NCI-H1930 (cell line): ENCODE measurements at regions not wholly inside any gene's neighbourhood (a gene's known extent, or its start where the extent isn't known, plus 50 kb on each side); places are given as distances from the start of the nearest gene placed in this dataset.
A peak's percentile ranks its signal among the peaks of the same experiment; 100 is the strongest.

Experiments
- DNase-seq, 2 experiments: peaks; one replicate each; lab custom pipeline; 2025; lab: John Stamatoyannopoulos, UW

DNA sequence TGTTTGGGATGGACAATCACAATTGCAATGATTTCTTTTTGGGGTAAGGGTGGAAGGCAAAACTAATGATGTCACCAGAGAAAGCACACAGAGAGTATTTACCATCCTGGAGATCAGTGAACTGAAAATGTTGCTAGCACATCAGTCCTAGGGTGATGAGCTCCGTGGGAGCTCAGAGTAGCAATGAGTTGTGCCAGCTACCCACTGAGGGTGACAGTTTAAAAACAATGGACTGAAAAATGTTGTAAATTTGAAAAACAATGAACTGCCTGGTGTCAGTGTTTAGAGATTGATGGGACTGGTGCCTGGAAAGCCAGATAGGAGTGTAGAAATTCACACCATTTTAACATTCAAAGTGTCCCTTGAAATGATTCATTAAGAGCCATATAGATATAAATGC lies 198.5 kb downstream of the ATP23 start:
- no peak for DNase-seq

DNA sequence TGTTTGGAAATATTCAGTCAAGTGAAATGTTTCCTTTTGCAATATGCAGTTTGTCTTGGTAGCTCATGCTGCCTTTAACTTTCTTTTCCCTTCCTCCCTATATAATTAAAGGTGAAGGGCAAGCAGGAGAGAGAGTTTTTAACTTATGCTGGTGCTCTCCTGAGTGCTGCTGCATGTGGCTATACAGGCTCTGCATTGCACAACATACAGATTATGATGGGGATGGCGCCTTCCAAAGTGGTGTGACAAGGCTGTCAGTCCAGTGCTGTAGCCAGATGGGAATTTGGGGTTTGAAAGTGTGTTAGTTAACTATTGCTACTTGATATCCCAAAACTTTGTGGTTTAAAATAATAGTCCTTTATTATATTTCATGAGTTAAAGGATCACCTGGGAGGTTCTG lies 199.0 kb downstream of the ATP23 start:
- DNase-seq, result no peak

DNA sequence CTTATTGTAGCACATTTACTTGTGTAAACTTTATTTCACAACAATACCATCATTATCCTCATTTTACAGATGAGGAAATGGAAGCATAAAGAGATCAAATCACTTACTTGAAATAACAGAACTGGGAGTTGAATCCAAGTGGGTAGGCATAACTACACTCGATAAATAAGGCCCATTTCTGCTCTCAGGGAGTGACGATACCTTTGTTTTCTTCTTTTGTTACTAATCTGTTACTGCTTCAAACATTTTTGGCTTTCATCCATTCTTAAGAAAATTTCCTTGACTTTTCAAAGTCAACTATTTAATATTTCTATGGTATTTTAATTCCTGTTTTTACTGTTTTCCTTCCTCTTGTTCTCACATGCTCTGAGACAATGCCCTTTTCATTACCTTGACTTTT lies 201.6 kb downstream of the ATP23 start:
- DNase-seq, result no peak

DNA sequence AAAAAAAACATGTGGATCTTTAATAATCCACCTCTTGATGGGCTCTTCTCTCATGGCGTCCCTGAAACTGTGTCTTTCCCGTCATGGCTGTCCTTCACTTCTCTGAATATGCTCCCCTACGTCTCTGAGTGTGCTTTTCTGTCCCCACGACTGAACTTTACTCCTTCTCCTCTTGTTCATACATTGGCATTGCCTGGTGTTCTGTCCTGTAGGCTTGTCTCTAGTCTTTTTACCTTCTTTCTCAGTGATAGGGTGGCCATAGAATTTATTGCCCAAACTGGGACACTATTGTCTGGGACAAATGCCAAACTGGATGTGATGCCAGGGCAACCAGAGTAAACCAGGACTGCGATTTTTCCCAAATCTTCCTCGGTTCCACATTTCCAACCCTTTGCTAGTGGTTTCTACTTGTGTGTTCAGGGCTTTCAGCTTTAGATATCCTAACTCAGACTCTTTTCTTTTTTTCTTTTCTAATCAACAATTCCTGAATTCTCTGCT lies 202.2 kb downstream of the ATP23 start:
- no peak for DNase-seq

DNA sequence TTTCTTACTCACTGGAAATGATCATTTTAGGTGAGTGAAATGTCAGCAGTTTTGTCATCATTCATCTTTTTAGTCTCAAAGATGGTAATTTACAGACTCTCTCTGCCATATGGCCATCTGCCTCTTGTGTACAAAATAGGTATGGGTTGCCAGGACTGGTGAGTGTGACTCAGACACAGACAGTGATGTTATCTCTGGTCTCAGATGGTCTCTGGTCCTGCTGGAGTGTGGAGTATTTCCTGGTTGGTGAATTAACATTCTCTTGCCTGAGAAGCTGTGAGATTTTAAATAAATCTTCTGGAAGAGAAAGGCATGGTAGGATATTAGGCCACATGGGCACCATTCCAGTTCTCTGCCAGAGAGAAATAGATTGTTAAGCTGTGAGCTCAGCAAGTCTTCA lies 207.0 kb downstream of the ATP23 start:
- no peak for DNase-seq

DNA sequence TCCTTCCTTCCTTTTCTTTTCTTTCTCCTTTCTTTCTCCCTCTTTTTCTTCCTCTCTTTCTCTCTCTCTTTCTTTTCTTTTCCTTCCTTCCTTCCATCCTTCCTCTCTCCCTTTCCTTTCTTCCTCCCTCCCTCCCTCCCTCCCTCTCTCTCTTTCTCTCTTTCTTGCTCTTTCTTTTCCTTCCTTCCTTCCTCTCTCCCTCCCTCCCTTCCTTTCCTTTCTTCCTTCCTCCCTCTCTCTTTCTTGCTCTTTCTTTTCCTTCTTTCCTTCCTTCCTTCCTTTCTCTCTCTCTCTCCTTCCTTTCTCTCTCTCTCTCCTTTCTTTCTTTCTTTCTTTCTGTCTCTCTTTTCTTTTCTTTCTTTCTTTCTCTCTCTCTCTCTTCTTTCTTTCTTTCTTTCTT lies 207.6 kb downstream of the ATP23 start:
- no peak for DNase-seq

DNA sequence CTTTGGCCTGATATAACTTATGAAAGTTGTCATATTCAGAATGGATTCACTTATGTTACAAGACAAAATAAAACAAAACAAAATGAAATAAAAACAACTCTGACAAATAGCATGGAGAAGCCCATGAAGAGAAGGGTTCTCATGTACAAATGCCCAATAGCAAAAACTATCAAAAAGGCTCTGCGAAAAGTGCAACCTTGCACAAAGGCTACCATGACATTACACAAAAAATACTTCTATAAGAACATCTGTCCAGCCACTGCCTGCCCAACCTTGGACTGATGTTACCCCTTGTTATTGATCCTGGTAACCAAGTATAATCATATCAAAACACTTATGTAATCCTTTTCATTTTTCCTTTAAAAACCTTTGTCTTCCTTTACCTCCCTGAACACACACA lies 213.0 kb downstream of the ATP23 start:
- no peak for DNase-seq

DNA sequence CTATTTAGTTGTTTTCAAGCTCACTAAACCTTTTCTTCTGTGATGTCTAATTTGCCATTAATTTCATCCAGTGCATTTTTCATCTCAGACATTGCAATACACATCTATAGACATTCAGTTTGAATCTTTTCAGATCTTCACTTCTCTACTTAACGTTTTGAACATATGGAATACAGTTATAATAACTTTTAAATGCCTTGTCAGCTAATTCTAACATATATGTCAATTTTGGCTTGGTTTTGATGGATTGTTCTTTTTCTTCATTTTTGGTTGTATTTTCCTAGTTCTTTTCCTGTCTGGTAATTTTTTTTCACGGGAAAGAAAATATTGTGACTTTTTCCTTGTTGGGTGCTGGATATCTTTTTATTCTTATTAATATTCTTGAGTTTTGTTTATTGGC lies 215.3 kb downstream of the ATP23 start:
- DNase-seq, result no peak

DNA sequence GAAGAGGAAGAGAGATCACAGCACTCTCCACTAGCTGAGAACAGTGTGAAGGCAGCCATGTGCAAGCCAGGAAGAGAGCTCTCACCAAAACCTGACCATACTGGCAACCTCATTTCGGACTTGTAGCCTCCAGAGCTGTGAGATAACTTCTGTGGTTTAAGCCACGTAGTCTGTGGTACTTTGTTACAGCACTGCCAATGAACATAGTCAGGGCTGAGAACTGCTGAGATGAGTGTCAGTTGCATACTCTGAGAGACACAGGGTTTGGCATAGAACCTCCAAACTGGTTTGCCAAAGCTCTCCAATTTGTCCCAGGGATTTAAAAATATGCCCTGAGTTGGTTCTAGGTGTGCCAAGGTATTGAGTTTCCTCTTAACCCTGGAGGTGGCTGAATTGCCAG lies 218.6 kb downstream of the ATP23 start:
- DNase-seq, result no peak

DNA sequence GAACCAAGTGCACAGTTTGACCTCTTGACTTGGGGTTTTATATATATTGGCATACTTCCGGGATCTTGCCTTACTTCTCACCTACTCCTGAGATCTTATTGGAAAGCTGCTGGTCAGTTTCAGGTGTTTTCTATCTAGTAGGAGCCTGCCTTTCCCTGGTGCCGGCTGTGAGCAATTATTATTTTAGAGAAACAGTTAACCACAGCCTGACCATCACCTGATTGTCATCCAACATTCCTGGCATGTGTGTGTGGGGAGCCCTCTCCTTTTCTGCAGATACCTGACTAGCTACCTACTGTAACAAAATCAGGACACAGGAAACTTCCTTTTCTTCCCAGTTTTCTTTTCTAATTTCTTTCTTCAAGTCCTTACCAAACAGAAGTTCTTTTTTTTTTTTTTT lies 220.4 kb downstream of the ATP23 start:
- no peak for DNase-seq

DNA sequence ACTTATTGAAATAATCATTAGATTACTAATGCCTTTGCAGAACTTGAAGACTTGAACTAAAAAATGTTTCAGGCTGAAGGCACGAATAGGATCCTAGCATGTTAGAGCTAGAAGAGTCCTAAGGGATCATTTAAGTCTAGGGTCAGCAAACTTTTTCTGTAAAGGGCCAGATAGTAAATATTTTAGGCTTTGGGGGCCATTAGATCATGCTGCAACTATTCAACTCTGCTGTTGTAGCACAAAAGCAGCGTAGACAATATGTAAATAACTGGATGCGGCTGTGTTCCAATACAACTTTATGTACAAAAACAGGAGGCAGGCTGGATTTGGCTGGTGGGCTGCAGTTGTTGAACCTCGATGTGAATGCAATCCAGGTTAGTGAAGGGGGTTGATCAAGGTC lies 221.7 kb downstream of the ATP23 start:
- no peak for DNase-seq

DNA sequence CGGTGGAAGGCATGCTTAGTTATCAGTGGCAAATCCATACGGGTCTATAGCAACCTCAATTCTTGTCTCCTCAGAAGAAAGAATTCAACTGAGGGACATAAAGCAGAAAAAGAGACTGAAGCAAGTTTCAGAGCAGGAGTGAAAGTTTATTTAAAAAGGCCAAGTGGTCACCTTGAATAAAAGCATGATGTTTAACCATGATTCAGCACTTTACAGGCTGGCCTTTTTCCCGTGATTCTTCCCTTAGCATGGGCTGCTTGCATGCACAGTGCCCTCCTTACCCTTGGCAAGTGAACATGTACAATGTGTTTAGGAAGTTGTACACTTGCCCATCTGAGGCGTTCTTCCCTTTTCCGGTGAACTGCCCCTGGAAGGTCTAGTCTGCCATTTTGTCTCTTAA lies 225.3 kb downstream of the ATP23 start:
- no peak for DNase-seq

DNA sequence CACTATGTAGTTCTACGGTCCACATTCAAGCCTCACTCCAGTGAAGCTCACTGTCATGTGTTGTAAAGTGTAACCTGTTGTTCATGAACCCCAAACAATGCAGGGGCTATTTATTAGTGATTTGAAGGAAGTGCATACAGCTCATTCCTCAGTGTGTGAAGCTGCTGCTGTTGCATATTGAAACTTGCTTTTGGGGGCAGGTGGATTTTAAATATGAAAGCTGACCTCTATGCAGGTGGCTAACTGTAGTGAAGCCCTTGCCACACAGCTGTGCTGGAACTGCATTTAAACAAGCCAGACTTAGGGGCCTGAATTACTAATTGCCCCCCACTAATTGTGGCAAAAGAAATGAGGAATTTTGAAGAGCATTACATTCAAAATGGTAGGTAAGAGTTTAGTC lies 226.3 kb downstream of the ATP23 start:
- DNase-seq, result no peak

DNA sequence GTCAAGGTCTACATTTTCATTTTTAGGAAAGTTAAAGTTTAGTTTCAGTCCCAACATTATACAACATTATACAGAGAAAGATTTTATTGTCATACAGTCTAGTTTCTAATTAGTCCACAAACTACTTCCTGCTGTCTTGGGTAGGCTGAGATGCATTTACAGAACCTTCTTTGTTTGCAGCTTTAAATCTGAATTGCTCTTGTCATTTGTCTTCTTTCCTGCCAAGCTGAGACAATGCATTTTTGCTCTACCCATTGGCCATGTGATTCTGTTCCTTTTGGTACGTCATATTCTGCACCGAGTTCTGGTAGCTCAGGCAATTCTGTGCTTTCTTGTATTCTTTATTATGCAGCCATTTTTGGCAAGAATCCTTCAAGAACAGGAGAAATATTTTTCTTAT lies 228.5 kb downstream of the ATP23 start:
- no peak for DNase-seq

DNA sequence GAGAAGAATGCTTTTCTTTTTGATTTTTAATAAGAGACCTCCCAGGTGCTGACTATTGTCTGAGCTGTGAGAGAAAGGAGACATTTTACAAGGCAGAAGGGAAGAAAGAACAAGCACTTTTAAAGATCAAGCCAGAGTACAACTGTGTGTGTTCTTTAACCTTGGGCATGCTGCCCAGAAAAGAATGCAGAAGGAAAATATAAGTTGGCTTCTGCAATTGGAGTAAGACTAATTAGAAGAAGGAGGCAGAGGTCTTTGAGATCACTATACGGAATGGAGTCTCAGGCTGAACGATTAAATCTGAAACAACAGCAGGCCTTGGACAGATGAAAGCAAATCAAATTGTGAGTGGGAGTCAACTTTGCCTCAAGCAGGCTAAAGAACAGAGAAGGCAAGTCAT lies 230.5 kb downstream of the ATP23 start:
- no peak for DNase-seq

DNA sequence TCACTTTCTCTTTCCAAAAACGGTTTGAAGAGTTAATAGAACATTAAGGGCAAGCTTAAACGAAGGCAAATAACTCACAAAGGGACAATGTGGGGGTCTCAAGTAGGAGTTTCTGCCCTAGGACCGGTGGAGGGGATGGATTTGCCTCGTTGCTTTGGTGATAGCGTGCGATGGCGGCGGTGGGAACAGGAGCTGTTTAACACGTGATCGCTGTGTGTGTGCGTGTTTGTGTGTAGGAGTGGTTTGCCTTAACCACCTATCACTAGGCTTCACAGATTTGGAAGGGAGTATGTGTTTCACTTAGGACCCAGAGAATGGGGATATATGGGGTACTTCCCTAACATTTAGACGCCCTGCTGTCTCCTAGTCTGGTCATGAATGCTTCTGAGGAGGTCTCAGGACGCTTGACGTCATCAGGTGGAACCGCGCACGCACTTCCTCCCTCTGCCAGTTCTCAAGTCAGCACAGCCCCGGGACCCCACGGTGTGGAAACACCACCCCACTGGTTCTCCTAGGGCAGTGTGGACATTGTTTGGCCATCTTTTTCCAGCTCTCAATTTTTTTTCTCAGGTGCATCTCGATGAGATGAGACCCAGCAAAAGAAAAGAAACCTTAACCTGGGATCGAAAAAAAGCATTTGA lies 231.2 kb downstream of the ATP23 start:
- DNase-seq, result no peak

DNA sequence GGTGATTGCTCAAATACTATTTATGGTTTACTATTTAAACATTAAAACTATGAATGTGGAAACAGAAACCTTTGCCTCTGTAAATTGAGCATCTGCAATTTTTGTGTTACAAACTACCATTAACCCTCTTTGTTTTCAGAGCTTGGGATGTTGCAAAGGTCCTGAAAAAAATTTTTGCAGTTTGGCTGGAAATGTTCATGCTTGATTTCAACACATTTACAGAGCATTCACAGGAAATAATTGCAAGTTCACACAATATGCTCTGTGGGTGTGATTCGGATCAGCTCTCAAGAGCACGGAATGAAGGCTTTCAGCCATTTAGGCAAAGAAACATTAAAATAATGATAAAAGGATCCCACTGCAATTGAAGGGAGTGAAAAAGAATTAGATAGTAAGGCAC lies 232.9 kb downstream of the ATP23 start:
- DNase-seq, result no peak

DNA sequence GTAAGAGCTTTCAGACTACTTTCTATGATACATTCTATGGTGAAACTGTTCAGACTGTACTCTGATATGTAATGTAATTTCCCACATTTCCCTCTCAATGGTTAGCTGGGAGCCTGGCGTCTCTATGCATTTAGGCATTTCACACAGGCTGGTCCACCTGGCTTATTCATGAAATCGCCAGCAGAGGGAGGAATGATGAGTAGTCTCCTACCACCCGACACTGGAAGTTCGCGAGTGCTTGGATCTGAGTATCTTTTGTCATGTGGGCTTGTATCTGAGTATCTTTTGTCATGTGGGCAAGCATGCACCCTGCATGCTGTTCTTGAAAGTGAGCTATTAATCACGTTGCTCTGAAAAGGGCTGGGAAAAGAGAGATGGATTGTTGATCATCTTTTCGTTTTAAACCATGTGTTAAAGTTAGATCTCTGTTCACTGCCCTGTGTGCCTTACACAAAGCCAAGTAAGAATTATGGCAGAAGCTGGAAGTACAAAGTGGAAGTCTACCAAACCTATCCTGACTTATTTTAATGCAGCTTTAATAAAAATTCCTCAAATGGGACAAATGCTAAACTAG lies 235.0 kb downstream of the ATP23 start:
- peak in 1 of 2 experiments; percentile 14 for DNase-seq

DNA sequence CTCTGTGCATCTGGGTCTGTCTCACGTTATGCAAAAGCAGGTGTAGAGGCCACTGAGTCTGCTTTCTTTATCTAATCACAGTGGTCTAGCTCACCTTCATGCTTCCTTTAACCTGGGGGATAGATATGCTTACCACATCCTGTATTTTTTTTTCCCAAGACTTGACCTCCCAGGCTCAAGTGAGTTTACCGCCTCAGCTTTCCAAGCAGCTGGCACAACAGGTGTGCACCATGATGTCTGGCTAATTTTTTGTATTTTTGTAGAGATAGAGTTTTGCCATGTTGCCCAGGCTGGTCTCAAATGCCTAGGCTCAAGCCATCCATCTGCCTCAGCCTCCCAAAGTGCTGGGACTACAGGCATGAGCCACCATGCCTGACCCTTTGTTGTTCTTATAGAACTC lies 236.0 kb downstream of the ATP23 start:
- no peak for DNase-seq

DNA sequence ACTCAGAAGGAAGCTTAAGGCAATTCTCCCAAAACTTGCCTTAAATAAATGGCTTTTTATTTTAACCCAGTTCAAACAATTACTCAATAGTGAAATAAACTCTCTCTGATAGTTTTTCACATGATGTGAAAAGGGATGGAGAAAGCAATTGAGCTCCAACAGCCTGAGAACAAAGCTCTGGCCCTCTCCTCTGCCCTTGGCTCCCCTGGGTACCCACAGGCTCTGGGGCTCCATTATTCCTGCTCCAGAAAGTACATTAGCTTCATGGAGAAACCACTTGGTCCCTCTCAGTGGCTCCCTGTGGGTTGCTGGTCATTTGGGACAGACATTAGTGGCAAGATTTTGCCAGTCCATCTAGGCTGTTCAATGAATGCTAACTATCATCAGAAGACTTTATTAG lies 242.8 kb downstream of the ATP23 start:
- no peak for DNase-seq

DNA sequence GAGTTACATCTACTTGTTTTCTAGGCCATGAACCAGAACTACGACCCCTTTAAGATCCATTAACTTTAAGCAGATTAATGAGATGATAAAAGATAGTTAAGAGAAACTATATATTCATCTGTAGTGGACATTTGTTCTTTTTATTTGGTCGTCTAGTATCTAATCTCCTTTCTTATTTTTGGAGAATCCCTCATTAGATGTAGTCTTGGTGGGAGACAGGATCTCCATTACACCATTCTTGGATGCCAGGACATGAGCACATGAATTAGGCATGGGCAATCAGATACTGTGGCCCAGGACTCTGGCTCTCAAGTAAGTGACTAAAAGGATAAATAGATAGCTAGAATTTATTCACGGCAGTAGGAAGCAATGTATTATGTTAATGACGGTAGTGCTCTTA lies 245.0 kb downstream of the ATP23 start:
- no peak for DNase-seq

DNA sequence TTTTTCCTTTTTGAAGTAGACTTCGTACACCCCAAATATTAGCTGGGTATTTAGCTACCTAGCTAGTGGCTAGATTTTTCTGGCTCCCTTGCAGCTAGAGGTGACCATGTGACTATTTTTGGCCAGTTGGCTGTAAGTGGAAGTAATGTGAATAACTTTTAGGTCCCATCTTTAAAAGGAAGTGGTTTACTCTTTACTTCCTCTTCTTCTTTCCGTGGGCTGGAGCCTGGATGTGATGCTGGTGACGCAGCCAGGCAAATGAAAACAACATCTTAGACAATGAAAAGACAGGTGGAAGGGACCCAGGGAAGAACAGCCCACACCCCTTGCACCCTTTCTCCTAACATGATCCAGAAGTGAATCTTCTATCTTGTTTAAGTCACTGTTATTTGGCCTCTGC lies 245.5 kb downstream of the ATP23 start:
- DNase-seq, result no peak

DNA sequence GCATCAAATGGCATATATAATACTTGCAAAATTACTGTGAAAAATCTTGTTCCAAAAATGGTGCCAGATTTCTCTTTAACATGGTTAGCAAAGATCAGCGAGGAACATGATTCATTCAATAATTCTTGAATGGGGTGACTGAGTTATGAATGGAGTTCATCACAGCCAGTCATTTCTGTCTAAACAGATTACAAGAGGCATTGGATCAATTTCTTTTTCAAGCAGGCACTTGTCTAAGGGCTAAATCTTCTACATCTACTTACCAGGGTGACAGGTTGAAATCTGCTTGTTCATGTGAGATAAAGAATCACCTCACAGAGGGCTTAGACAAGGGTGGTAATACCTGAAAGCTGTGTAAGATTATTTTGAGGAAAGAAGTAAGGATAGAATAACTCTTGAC lies 247.7 kb downstream of the ATP23 start:
- DNase-seq, result no peak

DNA sequence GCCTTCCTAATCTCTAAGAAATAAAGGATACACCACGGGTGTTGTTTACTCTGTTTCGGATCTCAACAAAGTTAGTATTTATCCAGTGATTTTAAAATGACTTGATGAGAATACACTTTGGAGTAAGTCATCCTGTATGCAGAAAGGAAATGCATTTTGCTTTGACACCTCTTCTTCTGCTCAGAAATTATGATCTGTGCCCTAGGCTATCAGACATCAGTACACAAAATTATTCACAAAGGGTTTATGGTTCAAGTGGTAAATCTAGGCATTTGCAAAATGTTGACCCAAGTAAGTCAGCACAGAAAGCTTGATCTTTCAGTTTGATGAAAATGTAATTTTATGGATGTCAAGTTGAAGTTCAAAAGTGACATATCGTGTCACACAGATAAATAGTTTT lies 248.5 kb downstream of the ATP23 start:
- no peak for DNase-seq
